HCT116 (cell line): ENCODE measurements at regions not wholly inside any gene's neighbourhood (a gene's known extent, or its start where the extent isn't known, plus 50 kb on each side); places are given as distances from the start of the nearest gene placed in this dataset.

Source experiments
- JUND ChIP-seq: IDR thresholded peaks from 2 replicates; pipeline ENCODE4 v1.6.1; 2012
- POLR2A ChIP-seq: IDR thresholded peaks from 2 replicates; pipeline ENCODE4 v1.7.0; 2011; ENCODE audit warnings: borderline replicate concordance; ENCODE audit not compliant: insufficient read depth, insufficient read length; ENCODE audit errors: extremely low read depth
- RAD21 ChIP-seq: IDR thresholded peaks from 2 replicates; pipeline ENCODE4 v1.6.1; 2012; ENCODE audit warnings: low read depth, mild to moderate bottlenecking
- SP1 ChIP-seq: IDR thresholded peaks from 2 replicates; pipeline ENCODE4 v1.6.1; 2012; ENCODE audit warnings: low read depth
- YY1 ChIP-seq: IDR thresholded peaks from 2 replicates; pipeline ENCODE4 v1.6.1; 2011; ENCODE audit warnings: low read length, low read depth, moderate library complexity, mild to moderate bottlenecking; ENCODE audit not compliant: insufficient replicate concordance; ENCODE audit errors: extremely low read depth
- TF ChIP-seq, protein P1 (sequence below), 3 experiments: fragments of 200-600 bp in 1 of 3; sonication (generic) in 1 of 3; IDR thresholded peaks in 2 of 3; conservative IDR thresholded peaks in 1 of 3; 2 replicates each; pipeline ENCODE4 v1.5.1; 2012 to 2017; ENCODE audit warnings: low read depth in 2 of 3, low read length in 2 of 3, antibody characterized with exemption in 1 of 3, borderline replicate concordance in 1 of 3, control low read depth in 1 of 3, mild to moderate bottlenecking in 1 of 3, mixed read lengths in 1 of 3, mixed run types in 1 of 3, moderate library complexity in 1 of 3; ENCODE audit not compliant: insufficient read depth in 1 of 3
- TF ChIP-seq, protein P2 (sequence below): IDR thresholded peaks from 2 replicates; pipeline ENCODE4 v1.6.1; 2012

DNA sequence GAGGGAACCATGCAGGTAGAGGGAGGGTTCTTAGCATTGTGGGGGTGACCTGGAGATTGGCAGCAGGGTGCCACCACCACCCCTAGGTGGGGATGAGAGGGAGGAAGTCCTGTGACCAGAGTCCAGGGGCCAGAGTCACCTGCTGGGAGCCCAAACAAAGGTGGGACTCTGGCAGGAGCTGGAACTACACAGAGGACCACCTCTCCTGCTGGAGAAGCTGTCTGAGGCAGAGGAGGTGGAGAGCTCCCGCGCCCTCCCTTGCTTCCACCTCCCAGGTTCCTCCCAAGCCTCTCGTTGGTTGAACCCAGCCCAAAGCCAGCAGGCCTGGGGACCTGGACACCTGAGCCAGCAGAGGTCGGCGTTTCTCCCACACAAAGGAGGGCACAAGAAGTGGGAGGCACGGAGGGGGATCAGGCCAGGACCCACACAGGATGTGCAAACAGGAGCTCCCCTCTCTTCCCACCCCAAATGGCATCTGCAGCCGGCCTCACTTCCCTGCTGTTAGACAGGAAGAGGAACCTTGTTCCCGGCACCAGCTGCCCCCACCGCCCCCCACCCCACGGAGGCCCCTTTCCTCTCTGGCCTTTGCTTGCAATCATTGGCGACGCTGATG lies 154.6 kb downstream of the SEC14L1 start:
- TF ChIP-seq POLR2A (no peak), JUND (no peak), SP1 (no peak), YY1 (no peak), RAD21 (no peak)
- TF ChIP-seq, protein P1, sequence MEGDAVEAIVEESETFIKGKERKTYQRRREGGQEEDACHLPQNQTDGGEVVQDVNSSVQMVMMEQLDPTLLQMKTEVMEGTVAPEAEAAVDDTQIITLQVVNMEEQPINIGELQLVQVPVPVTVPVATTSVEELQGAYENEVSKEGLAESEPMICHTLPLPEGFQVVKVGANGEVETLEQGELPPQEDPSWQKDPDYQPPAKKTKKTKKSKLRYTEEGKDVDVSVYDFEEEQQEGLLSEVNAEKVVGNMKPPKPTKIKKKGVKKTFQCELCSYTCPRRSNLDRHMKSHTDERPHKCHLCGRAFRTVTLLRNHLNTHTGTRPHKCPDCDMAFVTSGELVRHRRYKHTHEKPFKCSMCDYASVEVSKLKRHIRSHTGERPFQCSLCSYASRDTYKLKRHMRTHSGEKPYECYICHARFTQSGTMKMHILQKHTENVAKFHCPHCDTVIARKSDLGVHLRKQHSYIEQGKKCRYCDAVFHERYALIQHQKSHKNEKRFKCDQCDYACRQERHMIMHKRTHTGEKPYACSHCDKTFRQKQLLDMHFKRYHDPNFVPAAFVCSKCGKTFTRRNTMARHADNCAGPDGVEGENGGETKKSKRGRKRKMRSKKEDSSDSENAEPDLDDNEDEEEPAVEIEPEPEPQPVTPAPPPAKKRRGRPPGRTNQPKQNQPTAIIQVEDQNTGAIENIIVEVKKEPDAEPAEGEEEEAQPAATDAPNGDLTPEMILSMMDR (IDR thresholded peaks at IDR 0.05 in 2 of 3, conservative IDR thresholded peaks at IDR 0.05 in 1 of 3; ENCODE audit: borderline replicate concordance in 1 of 3, insufficient read depth in 1 of 3, low read depth in 2 of 3, low read length in 2 of 3), result no peak
- TF ChIP-seq, protein P2, sequence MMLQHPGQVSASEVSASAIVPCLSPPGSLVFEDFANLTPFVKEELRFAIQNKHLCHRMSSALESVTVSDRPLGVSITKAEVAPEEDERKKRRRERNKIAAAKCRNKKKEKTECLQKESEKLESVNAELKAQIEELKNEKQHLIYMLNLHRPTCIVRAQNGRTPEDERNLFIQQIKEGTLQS, result no peak
